NCI-H510A (cell line): ENCODE measurements at regions not wholly inside any gene's neighbourhood (a gene's known extent, or its start where the extent isn't known, plus 50 kb on each side); places are given as distances from the start of the nearest gene placed in this dataset.

Source experiments
- DNase-seq: peaks from one replicate; lab custom pipeline; 2025; lab: John Stamatoyannopoulos, UW

GRCh38 chr4:14176613-14177012, 549.1 kb upstream of the BOD1L1 start:
- no peak for DNase-seq

GRCh38 chr4:14177987-14178386, 550.5 kb upstream of the BOD1L1 start:
- no peak for DNase-seq

- no peak for DNase-seq
Observed at GRCh38 chr4:14178421-14178820, 550.9 kb upstream of the BOD1L1 start.

- no peak for DNase-seq
Observed at GRCh38 chr4:14180166-14180565, 552.6 kb upstream of the BOD1L1 start.

GRCh38 chr4:14180983-14181601, 553.6 kb upstream of the BOD1L1 start:
- no peak for DNase-seq

GRCh38 chr4:14182148-14182547, 554.6 kb upstream of the BOD1L1 start:
- DNase-seq: no peak

GRCh38 chr4:14184265-14184664, 556.7 kb upstream of the BOD1L1 start:
- no peak for DNase-seq

GRCh38 chr4:14184767-14185166, 557.2 kb upstream of the BOD1L1 start:
- no peak for DNase-seq

GRCh38 chr4:14188214-14188613, 560.7 kb upstream of the BOD1L1 start:
- DNase-seq: no peak

- no peak for DNase-seq
Observed at GRCh38 chr4:14193601-14194000, 566.1 kb upstream of the BOD1L1 start.

GRCh38 chr4:14196131-14196530, 568.6 kb upstream of the BOD1L1 start:
- no peak for DNase-seq

- no peak for DNase-seq
Observed at GRCh38 chr4:14215116-14215770, 587.7 kb upstream of the BOD1L1 start.

- DNase-seq: no peak
Observed at GRCh38 chr4:14217401-14217800, 589.9 kb upstream of the BOD1L1 start.

- no peak for DNase-seq
Observed at GRCh38 chr4:14218641-14219040, 591.1 kb upstream of the BOD1L1 start.

GRCh38 chr4:14221176-14221575, 593.7 kb upstream of the BOD1L1 start:
- DNase-seq: no peak

- no peak for DNase-seq
Observed at GRCh38 chr4:14222377-14223029, 595.0 kb upstream of the BOD1L1 start.

- no peak for DNase-seq
Observed at GRCh38 chr4:14223461-14223860, 595.9 kb upstream of the BOD1L1 start.

GRCh38 chr4:14225688-14226207, 598.2 kb upstream of the BOD1L1 start:
- DNase-seq: peak; percentile 57

- no peak for DNase-seq
Observed at GRCh38 chr4:14233126-14233525, 605.6 kb upstream of the BOD1L1 start.

- DNase-seq: no peak
Observed at GRCh38 chr4:14234307-14234706, 606.8 kb upstream of the BOD1L1 start.

- DNase-seq: no peak
Observed at GRCh38 chr4:14236359-14236758, 608.8 kb upstream of the BOD1L1 start.

GRCh38 chr4:14237911-14238310, 610.4 kb upstream of the BOD1L1 start:
- no peak for DNase-seq

- DNase-seq: no peak
Observed at GRCh38 chr4:14241574-14241973, 614.0 kb upstream of the BOD1L1 start.
